Activated CD8-positive, alpha-beta memory T cell treated with anti-CD3 and anti-CD28 coated beads, Interleukin-2, amount 10 ng/mL, durations not matched to agents 7 days and 5 days (primary cell): ENCODE measurements at regions not wholly inside any gene's neighbourhood (a gene's known extent, or its start where the extent isn't known, plus 50 kb on each side); places are given as distances from the start of the nearest gene placed in this dataset.
A peak's percentile ranks its signal among the peaks of the same experiment; 100 is the strongest.
"Not testable (repeated sequence)": the region's sequence is repeated elsewhere in the genome, so short reads cannot be mapped to it uniquely, and the experiment has no call there.

ENCODE experiments used
- ATAC-seq: fragments of 150-1000 bp; cut with Tn5 transposase; one replicate; pipeline ENCODE4 v1.10.0; 2021; ENCODE audit warnings: moderate library complexity
- CTCF ChIA-PET: fragments of 350-600 bp; sonication (Branson Sonifier 250); formaldehyde crosslinking; loops from one replicate; lab custom pipeline; 2021; ENCODE audit warnings: antibody characterized with exemption; lab: Charles Lee
- DNase-seq: peaks from one replicate; pipeline ENCODE4 v3.0.0-alpha.2; 2020
- H3K27ac Mint-ChIP-seq: one replicate; pipeline ENCODE4 v1.8.0; 2021; ENCODE audit warnings: mild to moderate bottlenecking, mixed read lengths
- H3K27me3 Mint-ChIP-seq: one replicate; pipeline ENCODE4 v1.8.0; 2021; ENCODE audit warnings: mixed read lengths
- H3K36me3 Mint-ChIP-seq: one replicate; pipeline ENCODE4 v1.8.0; 2021; ENCODE audit warnings: mild to moderate bottlenecking, mixed read lengths
- H3K4me1 Mint-ChIP-seq: one replicate; pipeline ENCODE4 v1.8.0; 2021; ENCODE audit warnings: mixed read lengths
- H3K4me3 Mint-ChIP-seq: one replicate; pipeline ENCODE4 v1.8.0; 2021; ENCODE audit warnings: mild to moderate bottlenecking, moderate library complexity, mixed read lengths
- H3K9me3 Mint-ChIP-seq: one replicate; pipeline ENCODE4 v1.8.0; 2022; ENCODE audit warnings: low read depth, mixed read lengths

GRCh38 chr9:85444243-85444642 lies 297.5 kb downstream of the AGTPBP1 start:
- Mint-ChIP-seq H3K4me1 (no peaks in the 10 kb centered on the region), H3K9me3 (peaks cover 6% of the 10 kb centered on the region), H3K27me3 (peaks cover 10% of the 10 kb centered on the region), H3K4me3 (no peak overlapping the region), H3K27ac (no peak overlapping the region), H3K36me3 (no peaks in the 10 kb centered on the region)
- DNase-seq (no peak), ATAC-seq (no peak)
- CTCF ChIA-PET, result no interaction called here

GRCh38 chr9:85443190-85443598 lies 298.6 kb downstream of the AGTPBP1 start:
- H3K27ac Mint-ChIP-seq, result no peak overlapping the region
- peaks cover 6% of the 10 kb centered on the region for H3K27me3 Mint-ChIP-seq
- H3K9me3 Mint-ChIP-seq, result peaks cover 6% of the 10 kb centered on the region
- ATAC-seq (no peak), DNase-seq (no peak)
- CTCF ChIA-PET, result no interaction called here
- H3K4me3 Mint-ChIP-seq, result no peak overlapping the region
- no peaks in the 10 kb centered on the region for H3K36me3 Mint-ChIP-seq
- H3K4me1 Mint-ChIP-seq, result no peaks in the 10 kb centered on the region

- H3K36me3 Mint-ChIP-seq, result no peaks in the 10 kb centered on the region
- peaks cover 17% of the 10 kb centered on the region for H3K27me3 Mint-ChIP-seq
- no peak overlapping the region for H3K4me3 Mint-ChIP-seq
- CTCF ChIA-PET, result no interaction called here
- DNase-seq (no peak), ATAC-seq (no peak)
- no peaks in the 10 kb centered on the region for H3K4me1 Mint-ChIP-seq
- no peaks in the 10 kb centered on the region for H3K9me3 Mint-ChIP-seq
- no peak overlapping the region for H3K27ac Mint-ChIP-seq
Measured at GRCh38 chr9:85439791-85440190, 302.0 kb downstream of the AGTPBP1 start.

- DNase-seq, H3K9me3 Mint-ChIP-seq, ATAC-seq, H3K27ac Mint-ChIP-seq, H3K4me1 Mint-ChIP-seq, H3K36me3 Mint-ChIP-seq, CTCF ChIA-PET, H3K4me3 Mint-ChIP-seq: not testable (repeated sequence)
- H3K27me3 Mint-ChIP-seq, result peaks cover 23% of the 10 kb centered on the region
Measured at GRCh38 chr9:85433956-85434355, 307.8 kb downstream of the AGTPBP1 start.

GRCh38 chr9:85433551-85433950 lies 308.2 kb downstream of the AGTPBP1 start:
- H3K27ac Mint-ChIP-seq, result not testable (repeated sequence)

GRCh38 chr9:85433046-85433445 lies 308.7 kb downstream of the AGTPBP1 start:
- ATAC-seq, result no peak
- no peak overlapping the region for H3K27ac Mint-ChIP-seq
- no peaks in the 10 kb centered on the region for H3K9me3 Mint-ChIP-seq
- no peaks in the 10 kb centered on the region for H3K36me3 Mint-ChIP-seq
- no peak overlapping the region for H3K4me3 Mint-ChIP-seq
- DNase-seq, result no peak
- peaks cover 26% of the 10 kb centered on the region for H3K27me3 Mint-ChIP-seq
- no peaks in the 10 kb centered on the region for H3K4me1 Mint-ChIP-seq
- CTCF ChIA-PET, result interaction anchor here (0.8 kb wide), 1 partner anchor 177 kb away, joined by 3 read pairs; no protein-coding TSS in a partner anchor

More at GRCh38 chr9:85433551-85433950, 308.2 kb downstream of the AGTPBP1 start:
- H3K4me1 Mint-ChIP-seq, ATAC-seq, H3K36me3 Mint-ChIP-seq, H3K9me3 Mint-ChIP-seq, H3K4me3 Mint-ChIP-seq, DNase-seq: not testable (repeated sequence)
- CTCF ChIA-PET, result interaction anchor here (0.8 kb wide), 1 partner anchor 177 kb away, joined by 3 read pairs; no protein-coding TSS in a partner anchor
- H3K27me3 Mint-ChIP-seq, result peaks cover 25% of the 10 kb centered on the region

GRCh38 chr9:85432599-85432998 lies 309.2 kb downstream of the AGTPBP1 start:
- no peaks in the 10 kb centered on the region for H3K36me3 Mint-ChIP-seq
- no peaks in the 10 kb centered on the region for H3K4me1 Mint-ChIP-seq
- peaks cover 26% of the 10 kb centered on the region for H3K27me3 Mint-ChIP-seq
- DNase-seq, result no peak
- no peak for ATAC-seq
- no peak overlapping the region for H3K4me3 Mint-ChIP-seq
- CTCF ChIA-PET, result interaction anchor here (0.8 kb wide), 1 partner anchor 178 kb away, joined by 3 read pairs; no protein-coding TSS in a partner anchor
- no peaks in the 10 kb centered on the region for H3K9me3 Mint-ChIP-seq
- H3K27ac Mint-ChIP-seq, result no peak overlapping the region

GRCh38 chr9:85431339-85432102 lies 310.2 kb downstream of the AGTPBP1 start:
- no peak overlapping the region for H3K4me3 Mint-ChIP-seq
- DNase-seq (no peak), ATAC-seq (no peak)
- peaks cover 20% of the 10 kb centered on the region for H3K27me3 Mint-ChIP-seq
- no peaks in the 10 kb centered on the region for H3K9me3 Mint-ChIP-seq
- no peaks in the 10 kb centered on the region for H3K4me1 Mint-ChIP-seq
- H3K36me3 Mint-ChIP-seq, result no peaks in the 10 kb centered on the region
- H3K27ac Mint-ChIP-seq, result no peak overlapping the region
- CTCF ChIA-PET, result no interaction called here

GRCh38 chr9:85430659-85431338 lies 311.0 kb downstream of the AGTPBP1 start:
- H3K27me3 Mint-ChIP-seq, result peaks cover 17% of the 10 kb centered on the region
- no peak overlapping the region for H3K4me3 Mint-ChIP-seq
- no peak for ATAC-seq
- CTCF ChIA-PET, result no interaction called here
- H3K9me3 Mint-ChIP-seq, result no peaks in the 10 kb centered on the region
- H3K36me3 Mint-ChIP-seq, result no peaks in the 10 kb centered on the region
- no peak for DNase-seq
- no peak overlapping the region for H3K27ac Mint-ChIP-seq
- no peaks in the 10 kb centered on the region for H3K4me1 Mint-ChIP-seq

- Mint-ChIP-seq H3K36me3 (no peaks in the 10 kb centered on the region), H3K9me3 (no peaks in the 10 kb centered on the region), H3K4me3 (no peak overlapping the region), H3K4me1 (no peaks in the 10 kb centered on the region), H3K27ac (no peak overlapping the region), H3K27me3 (peaks cover 13% of the 10 kb centered on the region)
- CTCF ChIA-PET, result interaction anchor here (0.9 kb wide), 1 partner anchor 182 kb away, joined by 3 read pairs; no protein-coding TSS in a partner anchor
- ATAC-seq (no peak), DNase-seq (no peak)
Measured at GRCh38 chr9:85428230-85428629, 313.5 kb downstream of the AGTPBP1 start.

GRCh38 chr9:85427772-85428171 lies 314.0 kb downstream of the AGTPBP1 start:
- CTCF ChIA-PET, result interaction anchor here (0.9 kb wide), 1 partner anchor 182 kb away, joined by 3 read pairs; no protein-coding TSS in a partner anchor
- H3K4me1 Mint-ChIP-seq, result no peaks in the 10 kb centered on the region
- H3K27me3 Mint-ChIP-seq, result peaks cover 13% of the 10 kb centered on the region
- H3K9me3 Mint-ChIP-seq, result no peaks in the 10 kb centered on the region
- DNase-seq, result no peak
- no peak overlapping the region for H3K27ac Mint-ChIP-seq
- H3K36me3 Mint-ChIP-seq, result no peaks in the 10 kb centered on the region
- H3K4me3 Mint-ChIP-seq, result no peak overlapping the region
- ATAC-seq, result no peak

GRCh38 chr9:85425153-85425611 lies 316.6 kb downstream of the AGTPBP1 start:
- no peaks in the 10 kb centered on the region for H3K9me3 Mint-ChIP-seq
- H3K4me3 Mint-ChIP-seq, result no peak overlapping the region
- peaks cover 7% of the 10 kb centered on the region for H3K4me1 Mint-ChIP-seq
- H3K36me3 Mint-ChIP-seq, result no peaks in the 10 kb centered on the region
- no peak overlapping the region for H3K27ac Mint-ChIP-seq
- H3K27me3 Mint-ChIP-seq, result peaks cover 13% of the 10 kb centered on the region
- ATAC-seq (peak; percentile 55), DNase-seq (peak; percentile 63)
- CTCF ChIA-PET, result interaction anchor here (0.6 to 2.6 kb wide), 12 partner anchors 9 to 1028 kb away, joined by 3 to 15 read pairs (median 4); no protein-coding TSS in a partner anchor

- DNase-seq (no peak), ATAC-seq (no peak)
- no peaks in the 10 kb centered on the region for H3K36me3 Mint-ChIP-seq
- CTCF ChIA-PET, result no interaction called here
- H3K4me3 Mint-ChIP-seq, result no peak overlapping the region
- H3K4me1 Mint-ChIP-seq, result peaks cover 7% of the 10 kb centered on the region
- H3K9me3 Mint-ChIP-seq, result no peaks in the 10 kb centered on the region
- no peak overlapping the region for H3K27ac Mint-ChIP-seq
- H3K27me3 Mint-ChIP-seq, result peaks cover 10% of the 10 kb centered on the region
Measured at GRCh38 chr9:85423422-85423821, 318.3 kb downstream of the AGTPBP1 start.
